Smooth muscle cell (in vitro differentiated cells): ENCODE measurements at regions not wholly inside any gene's neighbourhood (a gene's known extent, or its start where the extent isn't known, plus 50 kb on each side); places are given as distances from the start of the nearest gene placed in this dataset.
"Not testable (repeated sequence)": the region's sequence is repeated elsewhere in the genome, so short reads cannot be mapped to it uniquely, and the experiment has no call there.

Experiments used
- DNase-seq: peaks from one replicate; lab custom pipeline; 2025; ENCODE audit not compliant: unreplicated experiment; lab: John Stamatoyannopoulos, UW
- H2AFZ ChIP-seq: fragments of 200-600 bp; sonication (generic); 2 replicates; pipeline ENCODE4 v1.6.0; 2016; ENCODE audit warnings: antibody characterized with exemption, low read depth, mild to moderate bottlenecking
- H3F3A ChIP-seq: fragments of 200-600 bp; sonication (generic); 2 replicates; pipeline ENCODE4 v1.6.0; 2017; ENCODE audit warnings: antibody characterized with exemption, low read depth
- H3K27ac ChIP-seq: fragments of 200-600 bp; sonication (generic); 2 replicates; pipeline ENCODE4 v1.5.1; 2016; ENCODE audit warnings: low read depth, mild to moderate bottlenecking
- H3K27me3 ChIP-seq: fragments of 200-600 bp; sonication (generic); 2 replicates; pipeline ENCODE4 v1.6.1; 2016; ENCODE audit warnings: low read depth, mild to moderate bottlenecking
- H3K36me3 ChIP-seq: fragments of 200-600 bp; sonication (generic); 2 replicates; pipeline ENCODE4 v1.5.1; 2016; ENCODE audit warnings: low read depth
- H3K4me1 ChIP-seq: fragments of 200-600 bp; sonication (generic); 2 replicates; pipeline ENCODE4 v1.5.1; 2016; ENCODE audit warnings: low read depth
- H3K4me2 ChIP-seq: fragments of 200-600 bp; sonication (generic); 2 replicates; pipeline ENCODE4 v1.6.0; 2016; ENCODE audit warnings: mild to moderate bottlenecking
- H3K4me3 ChIP-seq: fragments of 200-600 bp; sonication (generic); 2 replicates; pipeline ENCODE4 v1.5.1; 2016; ENCODE audit warnings: mild to moderate bottlenecking
- H3K79me2 ChIP-seq: fragments of 200-600 bp; sonication (generic); 2 replicates; pipeline ENCODE4 v1.6.0; 2016; ENCODE audit warnings: low read depth, mild to moderate bottlenecking
- H3K9ac ChIP-seq: fragments of 200-600 bp; sonication (generic); 2 replicates; pipeline ENCODE4 v1.6.0; 2016; ENCODE audit warnings: low read depth
- H3K9me3 ChIP-seq: fragments of 200-600 bp; sonication (generic); replicated peaks from 2 replicates; pipeline ENCODE4 v1.5.1; 2016; ENCODE audit warnings: low read depth
- H4K20me1 ChIP-seq: fragments of 200-600 bp; sonication (generic); 2 replicates; pipeline ENCODE4 v1.6.0; 2016; ENCODE audit warnings: low read depth
- CTCF ChIP-seq: fragments of 200-600 bp; sonication (generic); IDR thresholded peaks from 2 replicates; pipeline ENCODE4 v1.5.1; 2017; ENCODE audit warnings: borderline replicate concordance, mild to moderate bottlenecking, antibody characterized with exemption; ENCODE audit not compliant: insufficient read depth, poor library complexity, severe bottlenecking
- WGBS: methylation state at CpG from one replicate; pipeline ENCODE4 v1.1.7; 2016; ENCODE audit warnings: low lambda C conversion rate; 5-methylcytosine and 5-hydroxymethylcytosine counted together

- no peaks in the 10 kb centered on the region for H3K9me3 ChIP-seq
- DNase-seq: no peak
- no peaks in the 10 kb centered on the region for H3K4me1 ChIP-seq
- no peak overlapping the region for H3K9ac ChIP-seq
- no peaks in the 10 kb centered on the region for H3K36me3 ChIP-seq
- 78% methylated on average over 4 of the region's 4 CpGs for WGBS
- H3F3A ChIP-seq: no peaks in the 10 kb centered on the region
- TF ChIP-seq CTCF: no peak
- H3K4me3 ChIP-seq: no peak overlapping the region
- no peaks in the 10 kb centered on the region for H3K79me2 ChIP-seq
- H2AFZ ChIP-seq: no peak overlapping the region
- H3K27me3 ChIP-seq: no peaks in the 10 kb centered on the region
- H3K27ac ChIP-seq: no peak overlapping the region
- H4K20me1 ChIP-seq: no peaks in the 10 kb centered on the region
- no peak overlapping the region for H3K4me2 ChIP-seq
Observed at GRCh38 chr7:113267885-113268284, 149.5 kb upstream of the SMIM30 start.

GRCh38 chr7:113267271-113267670 lies 148.9 kb upstream of the SMIM30 start:
- Histone ChIP-seq H3K79me2 (no peaks in the 10 kb centered on the region), H3K4me1 (no peaks in the 10 kb centered on the region), H3K27me3 (no peaks in the 10 kb centered on the region), H3K9ac (no peak overlapping the region), H3K27ac (no peak overlapping the region), H2AFZ (no peak overlapping the region), H3K4me3 (no peak overlapping the region), H3F3A (no peaks in the 10 kb centered on the region), H4K20me1 (no peaks in the 10 kb centered on the region), H3K36me3 (no peaks in the 10 kb centered on the region), H3K4me2 (no peak overlapping the region), H3K9me3 (no peaks in the 10 kb centered on the region)
- no peak for DNase-seq
- TF ChIP-seq CTCF: no peak

GRCh38 chr7:113263749-113264148 lies 145.4 kb upstream of the SMIM30 start:
- no peak overlapping the region for H2AFZ ChIP-seq
- no peaks in the 10 kb centered on the region for H3K4me1 ChIP-seq
- H3F3A ChIP-seq: no peaks in the 10 kb centered on the region
- no peak for TF ChIP-seq CTCF
- no peaks in the 10 kb centered on the region for H3K27me3 ChIP-seq
- no peaks in the 10 kb centered on the region for H3K79me2 ChIP-seq
- H3K36me3 ChIP-seq: no peaks in the 10 kb centered on the region
- WGBS: 86% methylated on average over 4 of the region's 4 CpGs
- H3K9ac ChIP-seq: no peak overlapping the region
- no peak overlapping the region for H3K4me2 ChIP-seq
- H3K27ac ChIP-seq: no peak overlapping the region
- H3K9me3 ChIP-seq: no peaks in the 10 kb centered on the region
- H3K4me3 ChIP-seq: no peak overlapping the region
- H4K20me1 ChIP-seq: no peaks in the 10 kb centered on the region
- no peak for DNase-seq

GRCh38 chr7:113263215-113263742 lies 144.9 kb upstream of the SMIM30 start:
- H3K27ac ChIP-seq, H3F3A ChIP-seq, H3K79me2 ChIP-seq, H2AFZ ChIP-seq, H3K4me1 ChIP-seq, DNase-seq, H3K9me3 ChIP-seq, H3K9ac ChIP-seq, H3K36me3 ChIP-seq, H3K4me2 ChIP-seq, H3K27me3 ChIP-seq, H4K20me1 ChIP-seq, H3K4me3 ChIP-seq: not testable (repeated sequence)
- WGBS: 82% methylated on average over 25 of the region's 28 CpGs
